GM21529 (cell line): ENCODE measurements at regions not wholly inside any gene's neighbourhood (a gene's known extent, or its start where the extent isn't known, plus 50 kb on each side); places are given as distances from the start of the nearest gene placed in this dataset.
"Not testable (repeated sequence)": the region's sequence is repeated elsewhere in the genome, so short reads cannot be mapped to it uniquely, and the experiment has no call there.

ENCODE experiments used
- ATAC-seq: cut with Tn5 transposase; IDR thresholded peaks from one replicate; pipeline ENCODE4 v1.9.1; 2021; ENCODE audit not compliant: unreplicated experiment

DNA sequence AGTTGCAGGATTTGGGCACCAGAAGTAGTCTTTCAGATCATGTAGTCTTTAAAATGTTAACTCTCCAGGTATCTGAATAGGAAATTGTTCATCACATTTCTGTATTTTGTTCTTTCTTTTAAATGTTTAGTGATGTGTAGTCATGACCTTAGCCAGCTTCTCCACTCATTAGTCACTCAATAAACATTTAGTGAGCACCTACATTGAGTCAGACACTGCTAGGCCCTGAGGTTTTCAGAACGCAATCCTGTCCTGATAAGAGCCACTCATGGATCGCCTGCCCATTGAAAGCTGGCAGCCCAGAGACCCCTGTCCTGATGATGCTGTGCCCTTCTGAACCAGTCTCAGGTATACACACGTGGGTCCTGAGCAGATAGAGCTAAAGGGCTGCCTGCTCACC, 163.4 kb upstream of the HEY2 start:
- no peak for ATAC-seq

DNA sequence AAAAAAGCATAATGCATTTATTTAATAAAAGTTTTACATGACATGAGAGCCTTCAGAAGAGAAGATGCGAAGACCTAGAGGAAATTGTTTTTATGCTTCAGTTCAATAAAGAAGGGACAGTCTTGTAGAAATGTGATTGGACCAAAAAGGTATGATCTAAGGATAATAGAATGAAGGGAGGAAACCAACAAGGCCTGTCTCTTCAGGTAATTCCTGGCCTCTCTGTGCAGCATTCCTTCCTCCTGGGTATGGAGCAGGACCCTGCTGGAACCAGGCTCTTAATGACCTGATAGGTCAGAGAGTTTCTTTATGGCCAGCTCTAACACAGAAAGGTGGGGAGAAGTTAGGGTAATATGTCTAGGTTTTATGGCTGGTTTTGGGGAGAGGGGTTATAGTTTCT, 162.8 kb upstream of the HEY2 start:
- no peak for ATAC-seq

DNA sequence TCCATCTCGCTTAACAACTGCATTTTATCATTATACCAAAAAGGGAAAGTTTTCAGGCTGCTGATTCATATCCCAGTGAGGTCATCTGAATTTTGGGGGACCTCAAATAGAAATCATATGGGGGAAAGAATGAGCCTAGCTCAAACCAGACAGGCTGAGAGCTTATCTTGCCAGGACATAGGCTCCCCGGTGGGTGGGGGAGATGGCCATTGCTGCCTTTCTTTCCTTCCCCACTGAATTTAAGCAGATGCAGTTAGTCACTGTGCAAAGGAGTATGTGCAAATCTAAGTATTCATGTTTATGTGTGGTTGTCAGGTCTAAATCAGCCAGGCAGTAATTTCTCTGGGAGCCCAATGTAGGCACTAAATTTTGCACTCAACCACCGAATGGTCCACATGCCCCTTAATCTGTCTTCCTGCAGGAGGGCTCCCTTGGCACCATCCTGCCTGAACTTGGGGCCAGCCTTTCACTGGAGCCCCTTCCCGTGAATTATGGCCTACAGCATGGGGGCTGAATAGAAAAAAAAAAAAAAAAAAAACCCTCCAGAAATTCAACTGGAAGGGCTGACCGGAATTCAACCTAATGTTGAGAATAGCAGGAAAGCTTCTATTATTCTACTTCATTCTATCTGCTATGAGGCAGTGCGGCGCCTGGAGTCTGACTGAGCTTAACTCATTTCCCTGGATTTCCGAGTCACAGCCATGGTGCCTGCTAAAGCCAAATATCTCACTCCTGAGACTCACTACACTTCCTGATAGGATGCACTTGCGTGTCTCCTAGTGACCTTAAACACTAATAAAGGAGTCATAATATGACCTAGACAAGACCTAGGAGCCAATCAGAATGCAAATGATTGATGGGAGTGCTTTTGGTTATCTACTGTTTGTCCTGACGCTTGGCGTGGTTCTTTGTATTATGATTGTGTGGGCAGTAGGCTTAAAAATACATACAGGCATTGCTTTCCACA, 161.5 kb upstream of the HEY2 start:
- ATAC-seq: no peak

DNA sequence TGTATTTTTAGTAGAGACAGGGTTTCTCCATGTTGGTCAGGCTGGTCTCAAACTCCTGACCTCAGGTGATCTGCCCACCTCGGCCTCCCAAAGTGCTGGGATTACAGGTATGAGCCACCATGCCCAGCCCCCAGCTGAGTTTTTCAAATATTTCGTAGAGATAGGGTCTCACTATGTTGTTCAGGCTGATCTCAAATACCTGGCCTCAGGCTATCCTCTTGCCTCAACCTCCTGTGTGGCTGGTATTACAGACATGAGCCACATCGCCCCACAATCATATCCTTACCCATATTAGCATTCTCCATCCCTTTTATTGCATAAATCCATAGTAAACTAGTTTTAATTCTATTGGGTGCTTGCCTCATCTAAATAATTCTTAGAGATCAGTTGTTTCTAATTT, 157.6 kb upstream of the HEY2 start:
- ATAC-seq: not testable (repeated sequence)

DNA sequence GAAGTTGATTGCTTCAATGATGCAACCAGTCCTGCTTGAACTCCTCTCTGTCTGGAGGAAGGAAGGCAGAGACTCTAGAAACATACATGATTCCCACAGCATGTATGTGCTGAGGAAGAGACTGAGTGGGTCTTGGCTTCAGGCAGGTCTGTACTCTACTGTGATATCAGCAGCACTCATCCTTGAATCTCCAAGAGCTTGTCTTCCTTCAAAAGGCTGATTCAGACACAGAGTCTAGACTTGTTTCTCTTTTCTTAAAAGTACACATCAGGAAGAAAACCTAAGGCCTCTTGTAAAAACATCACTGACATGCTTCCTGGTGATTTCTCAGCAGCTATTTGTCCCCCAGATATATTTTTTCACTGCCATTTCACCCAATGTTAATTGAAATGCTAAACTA, 155.7 kb upstream of the HEY2 start:
- ATAC-seq: no peak

DNA sequence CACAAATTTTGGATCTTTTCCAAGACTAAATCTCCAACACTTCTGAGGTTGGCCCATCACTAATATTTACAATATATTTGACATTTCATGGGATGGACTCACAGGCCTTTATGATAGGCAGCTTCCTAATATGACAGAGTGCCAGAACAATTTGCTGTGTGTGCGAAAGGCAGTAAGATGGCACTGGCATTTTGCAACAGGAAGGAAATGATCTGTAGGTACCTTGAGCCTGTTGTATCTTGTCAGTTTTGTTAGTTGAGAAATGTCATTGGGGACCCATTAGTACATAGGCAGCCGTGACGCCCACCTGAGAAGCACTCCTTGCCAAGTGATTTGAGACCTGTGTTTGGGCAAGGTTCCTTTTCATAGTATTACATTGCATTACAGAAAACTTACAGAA, 153.4 kb upstream of the HEY2 start:
- no peak for ATAC-seq

DNA sequence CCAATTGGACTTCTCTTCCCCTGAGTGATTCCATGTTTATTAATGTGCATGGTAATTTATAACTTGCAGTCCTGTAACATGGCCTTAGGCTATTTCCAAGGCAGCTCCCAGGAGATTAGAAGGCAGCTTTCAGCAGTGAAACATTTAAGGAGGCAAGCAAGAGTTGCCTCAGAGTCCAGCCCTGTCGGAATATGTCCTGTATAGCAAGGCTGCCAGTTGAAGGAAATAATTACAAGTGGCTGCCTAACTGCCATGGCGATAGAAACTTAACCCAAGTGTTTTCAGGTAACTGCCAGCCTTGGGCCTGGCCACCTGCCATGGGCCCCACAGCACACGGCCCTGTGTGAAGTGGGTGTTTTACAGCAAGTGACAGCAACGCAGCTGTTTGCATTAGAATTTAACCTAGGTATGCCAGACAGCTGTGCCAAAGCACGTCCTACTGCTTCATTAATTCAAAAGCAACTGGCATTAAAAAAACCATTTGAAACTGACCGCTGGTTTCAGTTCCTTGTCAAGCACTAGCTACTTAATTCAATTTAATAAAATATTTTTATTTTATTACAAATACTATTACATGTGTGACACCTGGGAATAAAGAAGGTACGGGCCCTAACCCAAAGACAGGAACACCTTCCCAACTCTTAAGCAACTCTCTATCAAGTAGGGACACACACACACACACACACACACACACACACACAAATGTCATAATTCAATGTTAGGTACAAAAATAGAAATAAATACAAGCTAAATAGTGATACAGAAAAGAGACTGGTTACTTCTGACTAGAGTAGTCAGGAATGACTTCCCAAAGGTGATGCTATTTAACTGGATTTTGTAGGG, 151.8 kb upstream of the HEY2 start:
- ATAC-seq: peak; percentile 73

DNA sequence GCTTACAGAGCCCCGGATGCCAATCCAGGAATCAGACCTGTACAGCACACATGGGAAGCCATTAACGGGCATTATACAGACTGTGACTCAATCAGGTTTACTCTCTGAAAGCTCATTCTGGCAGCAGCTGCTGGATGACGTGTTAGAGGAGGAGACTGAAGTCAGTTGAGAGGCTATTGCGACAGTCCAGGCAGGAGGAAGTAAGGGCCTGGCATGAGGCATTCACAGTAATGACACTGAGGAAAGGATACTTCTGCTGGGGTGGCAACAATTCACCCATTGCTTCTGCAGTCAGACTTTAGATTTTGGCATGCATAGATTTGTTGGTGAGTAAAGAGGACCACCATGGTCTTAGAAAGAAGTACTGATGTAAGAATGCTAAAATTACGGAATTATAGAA, 151.0 kb upstream of the HEY2 start:
- ATAC-seq: no peak

DNA sequence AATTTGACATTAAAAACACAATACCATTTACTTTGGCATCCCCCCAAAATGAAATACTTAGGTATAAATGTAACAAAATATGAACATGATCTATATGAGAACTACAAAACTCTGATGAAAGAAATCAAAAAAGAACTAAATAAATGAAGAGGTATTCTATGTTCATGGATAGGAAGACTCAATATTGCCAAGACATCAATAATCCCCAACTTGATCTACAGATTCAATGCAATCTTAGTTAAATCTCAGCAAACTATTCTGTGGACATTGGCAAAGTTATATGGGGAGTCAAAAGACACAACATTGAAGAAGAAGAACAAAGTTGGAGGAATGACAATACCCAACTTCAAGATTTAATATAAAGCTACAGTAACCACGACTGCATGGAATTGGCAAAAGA, 145.2 kb upstream of the HEY2 start:
- no peak for ATAC-seq

DNA sequence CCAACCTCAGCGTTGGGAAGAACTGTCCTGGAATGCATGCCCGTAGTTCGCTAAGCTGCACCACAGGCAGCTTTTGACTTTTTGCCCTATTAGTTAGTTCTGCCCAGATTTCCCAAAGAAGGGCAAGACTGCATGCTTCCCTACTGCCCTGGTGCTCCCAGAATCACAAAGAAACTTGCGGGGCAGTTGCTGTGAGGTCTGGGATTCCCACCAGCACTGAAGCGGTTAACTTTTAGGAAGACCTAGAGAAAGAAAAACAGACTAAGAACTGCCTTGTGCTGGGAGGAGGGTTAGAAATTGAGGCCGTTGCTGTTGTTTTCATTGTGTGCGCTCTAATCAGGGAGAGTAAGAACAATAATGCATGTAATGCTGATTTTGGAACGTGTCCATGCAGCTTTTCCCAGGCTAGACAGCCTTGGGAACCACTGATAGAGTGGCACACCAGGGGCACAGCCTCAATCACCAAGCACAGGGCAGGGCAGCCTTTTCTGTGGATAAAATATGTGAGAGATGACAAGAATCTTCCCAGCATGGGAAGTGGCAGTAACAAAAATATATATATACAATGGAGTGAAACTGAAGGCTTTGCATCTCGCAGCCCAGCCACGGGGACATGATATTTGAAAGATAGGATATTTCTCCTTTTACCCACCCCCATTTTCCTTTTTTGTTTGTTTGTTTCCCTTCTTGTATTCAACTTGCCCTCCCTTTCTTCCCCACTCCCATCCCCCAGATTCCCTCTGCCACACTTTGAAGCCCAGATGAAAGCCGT, 137.7 kb upstream of the HEY2 start:
- ATAC-seq: no peak

DNA sequence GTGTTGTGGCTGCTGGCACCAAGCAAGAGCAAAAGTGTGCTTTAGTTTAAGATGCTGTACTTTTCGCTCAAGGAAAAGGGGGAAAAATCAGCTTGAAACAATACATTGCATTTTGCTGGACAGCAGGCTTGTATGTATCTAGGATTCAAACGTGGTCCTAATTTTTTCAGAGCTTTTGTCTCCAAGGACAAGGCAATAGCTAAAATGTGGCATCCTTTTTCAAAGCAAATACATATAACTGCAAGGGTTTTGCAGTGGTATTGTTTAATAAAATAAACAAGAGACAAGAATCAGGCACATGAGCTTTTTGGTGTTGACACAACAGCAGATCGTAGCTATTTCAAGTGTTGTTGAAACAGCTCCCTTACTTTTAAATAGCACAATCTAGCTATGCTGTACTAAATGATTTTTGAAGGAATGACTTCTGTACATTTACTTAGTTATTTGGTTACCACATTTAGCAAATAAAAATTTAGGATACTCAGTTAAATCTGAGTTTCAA, 137.0 kb upstream of the HEY2 start:
- ATAC-seq: no peak

DNA sequence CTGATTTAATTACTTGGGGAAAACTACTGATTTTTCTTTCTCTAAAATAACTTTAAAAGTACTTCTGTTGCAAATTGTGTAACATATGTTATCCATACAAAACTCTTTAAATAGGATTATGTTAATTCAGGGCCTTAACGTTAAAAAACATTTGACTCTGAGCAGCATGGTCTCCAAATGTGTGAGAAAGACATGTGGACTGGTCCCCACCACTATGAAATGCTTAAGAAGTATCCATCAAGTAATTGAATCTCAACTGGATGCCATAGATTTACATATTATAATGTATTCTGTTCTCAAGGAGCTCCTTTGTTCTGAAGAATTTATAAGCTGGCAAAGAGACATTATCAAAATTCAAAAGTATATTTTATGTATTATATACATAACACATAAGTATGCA, 130.8 kb upstream of the HEY2 start:
- no peak for ATAC-seq

DNA sequence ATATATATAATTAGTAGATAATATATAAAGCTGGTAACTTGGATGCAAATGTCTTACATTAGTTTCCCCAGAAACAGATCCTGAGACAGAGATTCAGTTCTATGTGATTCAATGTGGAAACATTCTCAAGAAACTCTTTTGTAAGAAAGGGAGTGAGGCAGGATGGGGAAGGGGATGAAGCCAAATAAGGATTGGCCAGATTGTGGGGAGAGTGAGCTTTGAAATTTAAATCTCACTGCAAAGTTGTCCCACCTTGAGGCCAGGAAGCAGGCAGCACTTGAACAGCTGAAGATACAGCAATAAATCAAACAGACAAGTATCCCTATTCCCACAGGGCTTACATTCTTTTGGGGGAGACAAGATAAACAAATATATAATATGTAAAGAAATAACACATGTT, 126.3 kb upstream of the HEY2 start:
- ATAC-seq: no peak

DNA sequence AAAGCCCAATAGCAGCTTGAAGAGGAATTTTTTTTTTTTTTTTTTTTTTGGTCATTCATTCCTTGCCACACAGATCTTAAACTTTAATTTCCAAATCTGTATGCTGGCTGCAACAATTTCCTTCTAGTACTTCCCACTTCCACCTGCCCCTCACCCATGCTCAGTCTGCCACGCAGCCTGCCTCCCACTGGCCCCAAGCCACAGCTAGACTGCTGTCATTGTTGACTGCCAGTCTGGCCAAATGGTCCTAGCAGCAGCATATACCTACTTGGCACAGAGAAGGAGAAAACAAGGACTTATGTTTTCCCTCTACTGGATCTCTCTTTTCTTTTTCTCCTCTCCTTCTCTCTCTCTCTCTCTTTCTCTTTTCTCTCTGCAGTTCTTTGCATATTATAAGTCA, 118.3 kb upstream of the HEY2 start:
- ATAC-seq: no peak

DNA sequence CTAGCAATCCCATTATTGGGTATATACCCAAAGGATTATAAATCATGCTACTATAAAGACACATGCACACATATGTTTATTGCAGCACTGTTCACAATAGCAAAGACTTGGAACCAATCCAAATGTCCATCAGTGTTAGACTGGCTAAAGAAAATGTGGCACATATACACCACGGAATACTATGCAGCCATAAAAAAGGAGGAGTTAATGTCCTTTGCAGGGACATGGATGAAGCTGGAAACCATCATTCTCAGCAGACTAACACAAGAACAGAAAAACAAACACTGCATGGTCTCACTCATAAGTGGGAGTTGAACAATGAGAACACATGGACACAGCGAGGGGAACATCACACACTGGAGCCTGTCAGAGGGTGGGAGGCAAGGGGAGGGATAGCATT, 113.4 kb upstream of the HEY2 start:
- not testable (repeated sequence) for ATAC-seq

DNA sequence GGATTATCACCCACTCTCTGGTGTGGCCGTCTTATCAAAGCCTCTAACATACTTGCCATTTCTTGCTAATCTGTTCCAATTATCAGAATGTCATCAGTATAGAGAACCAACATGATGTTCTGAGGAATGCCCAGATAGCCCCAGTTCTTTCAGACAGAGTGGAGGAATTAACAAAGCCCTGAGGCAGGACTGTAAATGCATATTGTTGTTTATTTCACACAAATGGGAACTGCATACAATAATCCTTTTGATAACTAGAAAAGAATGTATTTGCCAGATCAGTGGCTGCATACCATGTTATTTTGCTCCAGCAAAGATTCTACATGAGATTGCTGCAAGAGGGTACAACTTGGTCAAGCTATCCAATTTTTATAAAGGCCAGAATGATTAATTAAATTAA, 112.8 kb upstream of the HEY2 start:
- ATAC-seq: no peak

DNA sequence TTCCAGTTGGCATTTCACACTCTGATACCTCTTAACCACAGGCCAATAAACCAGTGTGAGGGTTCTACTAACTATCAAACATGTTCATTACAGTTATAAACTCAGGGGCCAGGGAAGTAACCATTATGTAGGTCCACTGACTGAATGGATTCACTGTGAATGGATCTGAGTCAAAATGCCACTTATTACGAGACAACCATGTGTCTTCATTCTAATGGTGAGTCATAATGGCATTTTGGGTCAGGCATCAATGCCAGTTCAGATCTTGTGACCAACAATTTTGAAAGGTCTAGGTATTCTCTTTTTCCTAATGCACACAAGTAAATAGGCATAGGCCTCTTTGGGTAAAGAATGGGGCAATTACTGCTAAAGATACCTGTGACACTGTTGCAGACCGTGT, 112.2 kb upstream of the HEY2 start:
- no peak for ATAC-seq

DNA sequence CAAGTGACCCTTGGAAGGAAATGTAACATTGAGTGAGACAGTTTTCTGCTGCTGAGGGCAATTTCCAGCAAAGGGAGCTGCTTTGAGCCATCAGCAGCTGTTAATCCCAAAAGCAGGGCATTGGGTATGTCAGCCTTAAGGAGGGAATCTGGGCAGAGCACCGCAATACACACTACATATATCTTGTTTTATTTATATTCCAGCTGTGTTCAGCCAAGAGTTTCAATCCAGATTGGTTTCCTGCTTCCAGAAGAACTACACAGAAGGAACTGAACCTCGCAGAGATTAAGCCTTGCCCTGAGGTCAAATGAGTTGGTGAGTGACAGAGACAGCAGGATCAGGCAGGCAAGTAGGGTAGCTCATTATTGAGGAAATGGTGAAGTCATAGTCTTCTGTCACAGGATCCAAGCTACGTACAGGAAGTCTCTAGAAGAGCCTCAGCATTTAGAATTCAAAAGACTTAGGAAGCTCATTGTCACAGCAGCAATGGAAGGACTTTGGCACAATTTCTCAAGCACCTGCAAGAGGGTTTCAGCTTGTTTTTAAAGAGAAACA, 109.9 kb upstream of the HEY2 start:
- ATAC-seq: no peak

DNA sequence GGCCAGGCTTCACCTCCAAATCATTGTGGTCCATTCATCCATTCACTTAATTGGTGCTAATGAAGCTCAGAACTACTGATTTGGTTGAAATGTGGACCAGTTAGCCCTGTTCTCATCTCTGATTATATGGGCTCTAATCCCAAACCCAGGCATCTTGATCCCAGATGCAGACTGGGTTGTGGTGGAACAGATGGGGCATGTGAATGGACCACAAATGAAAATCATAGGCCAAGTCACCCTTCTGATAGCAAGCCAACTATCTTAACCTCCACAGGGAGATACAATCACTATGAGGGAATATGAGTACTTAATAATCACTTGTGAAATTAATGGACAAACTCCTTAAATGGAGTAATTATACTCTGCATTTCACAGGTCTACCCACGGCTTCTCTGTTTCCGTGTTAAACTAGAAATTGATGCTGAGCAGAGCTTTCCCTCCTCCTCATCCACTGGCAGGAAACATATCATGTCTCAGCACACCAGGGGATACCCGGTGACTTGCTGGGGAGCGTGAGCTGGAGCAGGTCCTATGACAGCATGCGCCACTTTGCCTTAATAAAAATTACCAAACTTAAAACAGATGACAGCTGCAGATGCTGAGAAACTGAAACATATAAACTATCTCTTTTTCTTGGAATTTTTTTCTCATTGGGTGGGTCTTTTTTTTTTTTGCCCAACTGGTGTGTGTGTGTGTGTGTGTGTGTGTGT, 108.8 kb upstream of the HEY2 start:
- no peak for ATAC-seq

DNA sequence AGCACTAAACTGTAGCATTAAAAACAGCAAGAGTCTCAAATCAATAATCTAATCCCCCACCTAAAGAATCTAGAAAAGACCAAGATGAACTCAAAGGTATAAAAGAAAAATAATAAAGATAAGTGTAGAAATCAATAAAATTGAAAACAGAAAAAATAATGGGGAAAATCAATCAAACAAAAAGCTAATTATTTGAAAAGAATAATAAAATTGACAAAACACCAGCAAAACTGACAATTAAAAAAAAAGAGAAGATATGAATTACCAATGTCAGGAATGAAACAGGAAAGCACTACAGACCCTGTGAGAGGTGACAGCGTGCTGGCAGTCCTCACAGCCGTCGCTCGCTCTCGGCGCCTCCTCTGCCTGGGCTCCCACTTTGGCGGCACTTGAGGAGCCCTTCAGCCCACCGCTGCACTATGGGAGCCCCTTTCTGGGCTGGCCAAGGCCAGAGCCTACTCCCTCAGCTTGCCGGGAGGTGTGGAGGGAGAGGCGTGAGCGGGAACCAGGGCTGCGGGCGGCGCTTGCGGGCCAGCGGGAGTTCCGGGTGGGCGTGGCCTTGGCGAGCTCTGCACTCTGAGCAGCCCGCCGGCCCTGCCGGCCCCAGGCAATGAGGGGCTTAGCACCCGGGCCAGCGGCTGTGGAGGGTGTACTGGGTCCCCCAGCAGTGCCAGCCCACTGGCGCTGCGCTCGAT, 105.3 kb upstream of the HEY2 start:
- not testable (repeated sequence) for ATAC-seq
